IMR-90 (cell line): ENCODE measurements at regions not wholly inside any gene's neighbourhood (a gene's known extent, or its start where the extent isn't known, plus 50 kb on each side); places are given as distances from the start of the nearest gene placed in this dataset.

Source experiments
- ATAC-seq: fragments of 200-7000 bp; cut with Tn5 transposase; 2 replicates; pipeline ENCODE4 v1.9.1; 2020; ENCODE audit warnings: low read depth, mild to moderate bottlenecking, moderate library complexity
- BruUV-seq: library from RNA; stranded (reverse); fragments of 400-500 nt; replicated peaks from 2 replicates; lab custom pipeline; 2021; lab: Mats Ljungman, UMichigan
- CTCF ChIA-PET: fragments of 300-600 bp; formaldehyde crosslinking; extraction: SDS; loops from one replicate; lab custom pipeline; 2021; ENCODE audit warnings: antibody characterized with exemption; lab: Yijun Ruan, JAX
- POLR2A ChIA-PET: fragments of 300-600 bp; sonication (Branson Sonifier 250); formaldehyde crosslinking; loops from one replicate; lab custom pipeline; 2022; ENCODE audit warnings: antibody characterized with exemption; ENCODE audit not compliant: unreplicated experiment; lab: Charles Lee
- DNase-seq: peaks from one replicate; pipeline ENCODE4 v3.0.0; 2013
- H2AFZ ChIP-seq: replicated peaks from 2 replicates; pipeline ENCODE3; 2013; ENCODE audit warnings: low read length, mild to moderate bottlenecking; ENCODE audit not compliant: poor library complexity
- H2AK5ac ChIP-seq: 2 replicates; pipeline ENCODE4 v1.6.1; 2013; ENCODE audit warnings: low read depth, low read length, inconsistent platforms
- H2AK9ac ChIP-seq: replicated peaks from 2 replicates; pipeline ENCODE3; 2013; ENCODE audit warnings: mild to moderate bottlenecking, low read depth, low read length, moderate library complexity; ENCODE audit not compliant: poor library complexity
- H2BK120ac ChIP-seq: 2 replicates; pipeline ENCODE4 v1.6.1; 2013; ENCODE audit warnings: low read depth, low read length, inconsistent platforms
- H2BK15ac ChIP-seq: 3 replicates; pipeline ENCODE4 v1.6.1; 2013; ENCODE audit warnings: low read depth, low read length, inconsistent platforms
- H2BK20ac ChIP-seq: 2 replicates; pipeline ENCODE4 v1.6.1; 2013; ENCODE audit warnings: low read depth, mild to moderate bottlenecking, inconsistent platforms, low read length, moderate library complexity
- H2BK5ac ChIP-seq: 2 replicates; pipeline ENCODE4 v1.6.1; 2013; ENCODE audit warnings: mild to moderate bottlenecking, low read depth, low read length, inconsistent platforms; ENCODE audit not compliant: poor library complexity, severe bottlenecking
- H3K14ac ChIP-seq: replicated peaks from 2 replicates; pipeline ENCODE4 v1.6.1; 2013; ENCODE audit warnings: low read depth, low read length, inconsistent platforms
- H3K18ac ChIP-seq: 2 replicates; pipeline ENCODE4 v1.6.1; 2013; ENCODE audit warnings: low read depth, low read length, control low read depth
- H3K23ac ChIP-seq: 2 replicates; pipeline ENCODE4 v1.6.1; 2013; ENCODE audit warnings: low read depth, low read length, inconsistent platforms
- H3K27ac ChIP-seq: 2 replicates; pipeline ENCODE4 v1.5.1; 2013; ENCODE audit warnings: mild to moderate bottlenecking, control low read depth, low read length; ENCODE audit not compliant: insufficient read depth
- H3K27me3 ChIP-seq: 2 replicates; pipeline ENCODE4 v1.6.1; 2013; ENCODE audit warnings: low read length; ENCODE audit not compliant: control insufficient read depth, insufficient read depth
- H3K36me3 ChIP-seq: 2 replicates; pipeline ENCODE4 v1.6.1; 2013; ENCODE audit warnings: low read length, mixed read lengths; ENCODE audit not compliant: control insufficient read depth, insufficient read depth
- H3K4ac ChIP-seq: 2 replicates; pipeline ENCODE4 v1.6.1; 2013; ENCODE audit warnings: low read depth, low read length, inconsistent platforms
- H3K4me1 ChIP-seq: 2 replicates; pipeline ENCODE4 v1.6.1; 2013; ENCODE audit warnings: low read length, mixed read lengths; ENCODE audit not compliant: control insufficient read depth, insufficient read depth
- H3K4me2 ChIP-seq: 2 replicates; pipeline ENCODE4 v1.6.1; 2013; ENCODE audit warnings: low read depth, mild to moderate bottlenecking, control low read depth, low read length, moderate library complexity
- H3K4me3 ChIP-seq: 2 replicates; pipeline ENCODE4 v1.5.1; 2013; ENCODE audit warnings: low read depth, mild to moderate bottlenecking, control low read depth, low read length, moderate library complexity; ENCODE audit not compliant: insufficient read depth
- H3K56ac ChIP-seq: 2 replicates; pipeline ENCODE4 v1.6.1; 2013; ENCODE audit warnings: low read length, inconsistent platforms; ENCODE audit not compliant: insufficient read depth; ENCODE audit errors: extremely low read depth
- H3K79me1 ChIP-seq, 2 experiments: 2 replicates each; pipeline ENCODE4 v1.6.1; 2013; ENCODE audit warnings: low read length in 2 of 2, inconsistent platforms in 1 of 2, low read depth in 1 of 2
- H3K9ac ChIP-seq: 2 replicates; pipeline ENCODE4 v1.6.1; 2013; ENCODE audit warnings: low read depth, low read length, control low read depth
- H3K9me1 ChIP-seq: 2 replicates; pipeline ENCODE4 v1.6.1; 2013; ENCODE audit warnings: low read length, inconsistent platforms; ENCODE audit not compliant: insufficient read depth
- H3K9me3 ChIP-seq: 2 replicates; pipeline ENCODE4 v1.6.1; 2013; ENCODE audit warnings: low read length; ENCODE audit not compliant: control insufficient read depth, insufficient read depth
- H4K20me1 ChIP-seq: 2 replicates; pipeline ENCODE4 v1.6.1; 2013; ENCODE audit warnings: low read length, inconsistent platforms; ENCODE audit not compliant: insufficient read depth
- H4K5ac ChIP-seq: 2 replicates; pipeline ENCODE4 v1.6.1; 2013; ENCODE audit warnings: mild to moderate bottlenecking, low read depth, low read length, control low read depth
- H4K8ac ChIP-seq, 2 experiments: 2 replicates each; pipeline ENCODE4 v1.6.1; 2013; ENCODE audit warnings: low read depth in 2 of 2, low read length in 2 of 2, control low read depth in 1 of 2, inconsistent platforms in 1 of 2
- H4K91ac ChIP-seq: 2 replicates; pipeline ENCODE4 v1.6.1; 2013; ENCODE audit warnings: low read depth, low read length, inconsistent platforms; ENCODE audit not compliant: insufficient read depth
- MAZ ChIP-seq: IDR thresholded peaks from 2 replicates; pipeline ENCODE4 v1.6.1; 2012; ENCODE audit warnings: low read depth, mild to moderate bottlenecking, low read length, improper control_type of control experiment, moderate library complexity, borderline replicate concordance
- RFX5 ChIP-seq: IDR thresholded peaks from 2 replicates; pipeline ENCODE4 v1.8.0; 2012; ENCODE audit warnings: low read depth, mild to moderate bottlenecking, low read length, moderate library complexity
- WGBS, 2 experiments: methylation state at CpG; one replicate each; pipeline versions ENCODE4 v1.1.5 to v1.1.7; 2013; ENCODE audit warnings: missing lambda C conversion rate in 2 of 2; ENCODE audit not compliant: insufficient read length in 1 of 2; ENCODE audit errors: extremely low coverage in 2 of 2; 5-methylcytosine and 5-hydroxymethylcytosine counted together
- dilution Hi-C: fragments of 300-500 bp; cut with HindIII; formaldehyde crosslinking; loops from one replicate; pipeline ENCODE4 v1.14.3; 2018; ENCODE audit warnings: low sequenced_read_pairs; ENCODE audit not compliant: unreplicated experiment
- in situ Hi-C: fragments of 300-500 bp; cut with MboI; formaldehyde crosslinking; loops from 3 replicates; pipeline ENCODE4 v1.14.3; 2019; ENCODE audit warnings: low sequenced_read_pairs, inconsistent platforms, mixed read lengths
- intact Hi-C: fragments of 100-400 bp; cut with micrococcal nuclease; formaldehyde crosslinking; loops from 2 replicates; pipeline ENCODE4 v1.10.0; 2022

DNA sequence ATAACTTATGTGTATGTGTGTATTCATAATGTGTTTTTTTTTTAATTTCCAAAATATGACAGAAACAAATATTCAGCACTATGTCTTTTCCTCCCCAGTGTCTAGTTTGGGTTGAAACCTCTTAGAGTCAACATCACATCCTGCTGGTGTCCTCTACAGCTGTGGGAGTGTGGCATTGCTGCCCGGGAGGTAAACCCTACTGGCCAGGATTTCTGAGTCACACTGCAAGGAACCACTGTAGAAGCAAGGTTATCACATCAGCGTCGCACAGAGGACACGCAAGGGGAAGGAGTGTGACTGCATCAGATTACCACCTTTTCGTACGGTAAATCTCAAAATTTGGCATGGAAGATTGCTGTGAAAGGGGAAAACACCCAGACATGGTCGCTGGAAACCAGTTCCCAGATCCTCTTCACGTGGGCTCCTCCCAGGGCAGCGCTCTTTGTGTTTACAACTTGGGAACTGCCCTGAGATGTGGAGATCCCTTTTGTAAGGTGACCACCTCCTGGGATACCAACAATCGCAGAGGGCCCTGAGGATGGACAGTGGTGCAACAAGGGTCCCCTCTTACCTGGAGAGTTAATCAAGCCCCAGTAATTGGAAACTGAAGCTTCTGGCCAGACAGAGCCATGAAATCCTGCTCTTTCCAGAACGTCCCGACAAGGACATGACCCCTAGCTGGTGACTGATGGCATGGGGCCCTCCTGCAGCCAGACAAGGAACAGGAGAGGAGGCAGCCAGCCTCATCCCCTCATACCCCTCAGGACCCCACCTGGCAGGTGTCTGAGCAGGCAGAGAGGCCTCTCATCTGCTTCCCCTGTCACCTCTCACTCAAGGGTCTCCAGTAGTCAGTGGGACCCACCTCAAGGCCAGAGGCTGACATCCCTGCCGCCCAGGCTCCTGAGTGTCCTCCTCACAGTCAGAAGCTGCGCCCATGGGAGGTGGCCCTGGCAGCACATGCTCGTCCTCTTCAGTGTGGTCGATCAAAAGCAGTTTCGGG, 194.7 kb downstream of the MED10 start:
- H2BK5ac ChIP-seq, result no peak overlapping the region
- H2BK120ac ChIP-seq, result no peak overlapping the region
- no peaks in the 10 kb centered on the region for H3K79me1 ChIP-seq
- ATAC-seq (no peak), DNase-seq (no peak)
- H3K14ac ChIP-seq, result no peak overlapping the region
- no peaks in the 10 kb centered on the region for H3K9me1 ChIP-seq
- H2AK9ac ChIP-seq, result no peak overlapping the region
- no peak overlapping the region for H3K56ac ChIP-seq
- no peak overlapping the region for H3K4ac ChIP-seq
- 25% methylated on average over 6 of the region's 17 CpGs; no CpG with 5 or more reads in 1 of the 2 experiments for WGBS, 2 experiments
- dilution Hi-C loops (no loop called here), in situ Hi-C loops (no loop called here), intact Hi-C loops (no loop called here)
- H3K9me3 ChIP-seq, result peaks cover 36% of the 10 kb centered on the region
- no peak overlapping the region for H3K4me3 ChIP-seq
- CTCF ChIA-PET, result no interaction called here
- H3K18ac ChIP-seq, result no peak overlapping the region
- peak overlapping the region; percentile 43 for H2AFZ ChIP-seq
- no TSS peak for BruUV-seq
- no peak overlapping the region for H4K5ac ChIP-seq
- H4K91ac ChIP-seq, result no peak overlapping the region
- H2AK5ac ChIP-seq, result no peak overlapping the region
- TF ChIP-seq RFX5 (no peak), MAZ (no peak)
- no peak overlapping the region for H3K23ac ChIP-seq
- no peak overlapping the region for H2BK20ac ChIP-seq
- no peak overlapping the region for H2BK15ac ChIP-seq
- H3K36me3 ChIP-seq, result no peaks in the 10 kb centered on the region
- H3K9ac ChIP-seq, result no peak overlapping the region
- H3K4me1 ChIP-seq, result no peaks in the 10 kb centered on the region
- H3K27ac ChIP-seq, result no peak overlapping the region
- no peak overlapping the region for H4K8ac ChIP-seq
- H3K4me2 ChIP-seq, result no peak overlapping the region
- H4K20me1 ChIP-seq, result no peaks in the 10 kb centered on the region
- no peaks in the 10 kb centered on the region for H3K27me3 ChIP-seq
- POLR2A ChIA-PET, result no interaction called here
